Stimulated activated CD4-positive, alpha-beta T cell treated with anti-CD3 and anti-CD28 coated beads, Interleukin-2, amount 100 ng/mL, for 24 hours (primary cell): ENCODE measurements at regions not wholly inside any gene's neighbourhood (a gene's known extent, or its start where the extent isn't known, plus 50 kb on each side); places are given as distances from the start of the nearest gene placed in this dataset.
"Not testable (repeated sequence)": the region's sequence is repeated elsewhere in the genome, so short reads cannot be mapped to it uniquely, and the experiment has no call there.

Source experiments
- DNase-seq, 2 donors: peaks; one replicate each; pipeline ENCODE4 v3.0.0-alpha.2; 2020

GRCh38 chr5:29208024-29208423 is 1985.5 kb upstream of the CDH6 start:
- DNase-seq, result no peak

- DNase-seq, result no peak
These were observed 1990.4 kb upstream of the CDH6 start for GRCh38 chr5:29203049-29203448.

GRCh38 chr5:29197631-29198454 is 1995.6 kb upstream of the CDH6 start:
- DNase-seq, result no peak

- DNase-seq, result no peak
These were observed 1999.5 kb upstream of the CDH6 start for GRCh38 chr5:29193972-29194371.

GRCh38 chr5:29191269-29192048 is 2002.0 kb upstream of the CDH6 start:
- DNase-seq, result not testable (repeated sequence)

DNA sequence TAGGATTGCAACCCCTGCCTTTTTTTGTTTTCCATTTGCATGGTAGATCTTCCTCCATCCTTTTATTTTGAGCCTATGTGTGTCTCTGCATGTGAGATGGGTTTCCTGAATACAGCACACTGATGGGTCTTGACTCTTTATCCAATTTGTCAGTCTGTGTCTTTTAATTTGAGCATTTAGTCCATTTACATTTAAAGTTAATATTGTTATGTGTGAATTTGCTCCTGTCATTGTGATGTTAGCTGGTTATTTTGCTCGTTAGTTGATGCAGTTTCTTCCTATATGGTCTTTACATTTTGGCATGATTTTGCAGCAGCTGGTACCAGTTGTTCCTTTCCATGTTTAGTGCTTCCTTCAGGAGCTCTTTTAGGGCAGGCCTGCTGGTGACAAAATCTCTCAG is 2003.1 kb upstream of the CDH6 start:
- DNase-seq, result not testable (repeated sequence)

DNA sequence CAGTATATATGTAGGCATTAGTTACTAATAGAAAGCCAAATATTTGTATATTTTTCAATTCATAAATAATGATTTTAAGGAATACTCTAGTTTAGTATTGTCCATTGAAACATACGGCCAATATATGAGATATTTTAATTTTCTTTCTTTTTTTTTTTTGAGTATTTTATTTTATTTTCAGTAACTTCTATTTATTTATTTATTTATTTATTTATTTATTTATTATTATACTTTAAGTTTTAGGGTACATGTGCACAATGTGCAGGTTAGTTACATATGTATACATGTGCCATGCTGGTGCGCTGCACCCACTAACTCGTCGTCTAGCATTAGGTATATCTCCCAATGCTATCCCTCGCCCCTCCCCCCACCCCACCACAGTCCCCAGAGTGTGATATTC is 2007.1 kb upstream of the CDH6 start:
- DNase-seq, result not testable (repeated sequence)

GRCh38 chr5:29185558-29185957 is 2007.9 kb upstream of the CDH6 start:
- no peak for DNase-seq

DNA sequence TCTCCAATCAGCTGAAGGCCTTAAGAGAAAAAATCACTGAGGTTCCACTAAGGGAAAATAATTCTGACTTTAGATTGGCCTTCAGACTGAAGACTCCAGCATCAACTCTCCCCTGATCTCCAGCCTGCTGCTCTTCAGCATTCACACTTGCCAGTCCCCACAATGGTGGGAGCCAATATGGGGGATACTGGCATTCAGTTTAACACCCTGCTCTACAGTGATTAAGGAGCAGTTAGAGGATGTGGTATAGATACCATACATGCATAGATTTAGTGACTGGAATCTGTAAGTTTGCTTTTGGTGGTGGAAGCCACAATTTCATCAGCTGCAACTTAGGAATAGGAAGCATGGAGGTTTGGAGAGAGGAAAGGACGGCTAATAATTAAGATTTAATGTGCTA is 2017.7 kb upstream of the CDH6 start:
- no peak for DNase-seq

- no peak for DNase-seq
These were observed 2022.9 kb upstream of the CDH6 start for GRCh38 chr5:29170599-29170998.

DNA sequence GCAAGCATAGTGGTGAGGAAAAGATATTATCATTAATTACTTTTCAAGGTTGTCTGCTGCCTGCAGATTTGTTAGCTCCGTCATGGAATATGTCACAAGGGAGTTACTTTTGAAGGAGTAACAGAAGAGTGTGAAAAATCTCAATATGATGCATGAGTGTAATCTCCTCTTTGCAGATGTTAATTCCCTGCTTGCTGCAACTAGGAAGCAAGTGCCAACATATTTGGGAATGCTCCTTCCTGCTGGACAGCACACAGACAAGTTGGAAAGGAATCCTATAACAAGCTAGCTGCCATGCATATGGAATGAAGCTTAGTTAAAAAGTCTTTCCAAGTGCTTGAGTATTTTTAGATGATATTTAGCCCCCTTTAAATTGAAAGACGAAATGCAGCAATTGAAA is 2023.6 kb upstream of the CDH6 start:
- DNase-seq, result no peak

DNA sequence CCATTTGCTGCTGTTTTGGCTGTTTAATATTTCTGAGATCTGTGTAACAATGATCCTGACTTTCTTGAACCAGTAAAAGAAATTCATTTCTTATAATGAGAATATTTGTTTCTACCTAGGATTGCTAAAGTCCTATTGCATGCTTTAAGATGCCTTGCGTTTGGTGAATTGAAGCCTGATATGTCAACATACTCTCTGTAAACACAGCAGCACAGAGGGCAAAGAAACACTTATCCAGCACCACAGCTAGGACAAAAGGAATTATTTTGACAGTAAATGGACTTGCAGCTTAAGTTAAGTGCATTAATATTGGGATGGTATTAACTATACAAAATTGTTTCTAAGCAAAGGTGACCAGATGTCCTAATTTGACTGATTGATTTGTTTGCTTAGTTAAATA is 2031.2 kb upstream of the CDH6 start:
- DNase-seq, result no peak

DNA sequence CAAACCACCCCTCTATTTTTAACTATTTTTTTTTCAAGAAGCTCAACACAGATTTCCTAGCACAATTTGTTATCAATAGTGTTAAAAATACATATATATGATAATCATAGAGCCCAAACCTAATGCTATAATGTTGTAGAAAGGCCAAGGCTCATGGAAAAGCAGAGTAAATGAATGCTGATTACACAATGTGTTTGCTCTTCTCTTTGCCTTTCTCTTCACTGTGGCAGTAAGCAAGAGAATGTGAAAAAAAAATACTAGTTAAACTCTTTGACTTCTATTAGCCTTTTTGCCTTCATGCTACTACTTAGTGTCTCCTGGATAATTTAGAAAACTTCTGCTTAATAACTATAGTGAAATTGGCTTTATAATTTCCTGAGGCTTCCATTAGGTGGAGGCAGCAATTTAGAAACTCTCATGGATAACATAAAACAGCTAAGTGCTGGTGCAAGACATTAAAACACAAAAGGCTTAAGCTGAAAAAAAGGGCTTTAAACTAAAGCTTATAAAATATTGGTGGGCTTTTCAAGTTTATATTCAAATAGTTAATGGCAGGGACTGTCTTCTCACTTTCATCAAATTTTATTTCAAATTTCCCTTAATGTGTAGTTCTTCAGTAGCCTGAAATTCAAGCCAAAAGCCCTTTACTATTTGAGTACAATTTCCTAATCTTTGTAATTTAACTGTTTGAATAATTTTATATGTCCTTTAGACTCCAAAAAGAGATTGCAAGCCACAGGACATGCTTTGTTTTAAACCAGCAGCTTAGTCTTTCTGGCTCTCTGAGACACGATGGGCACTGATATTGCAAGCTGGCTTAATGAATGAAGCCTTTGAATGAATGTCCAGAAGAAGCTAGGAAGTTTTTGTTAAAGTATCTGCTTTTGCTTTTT is 2031.8 kb upstream of the CDH6 start:
- no peak for DNase-seq

- no peak for DNase-seq
These were observed 2035.5 kb upstream of the CDH6 start for GRCh38 chr5:29157975-29158374.

DNA sequence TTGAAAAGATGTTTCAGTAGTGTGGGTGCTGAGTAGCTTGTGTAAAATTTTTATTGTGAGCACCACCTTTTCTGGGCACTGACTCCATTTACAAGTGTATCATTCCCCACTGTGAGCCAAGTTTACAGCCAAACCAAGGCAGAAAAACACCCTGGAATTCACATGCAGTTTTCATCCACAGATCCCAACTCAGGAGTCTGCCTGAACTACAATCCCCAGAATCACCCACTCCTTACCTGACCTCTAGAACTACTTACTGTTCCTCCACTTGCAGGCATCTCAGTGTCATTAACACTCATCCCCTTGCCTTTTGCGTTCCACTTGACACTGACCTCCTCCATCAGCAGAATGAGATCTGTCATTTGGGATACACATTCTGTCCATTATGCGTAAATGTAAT is 2042.6 kb upstream of the CDH6 start:
- no peak for DNase-seq

DNA sequence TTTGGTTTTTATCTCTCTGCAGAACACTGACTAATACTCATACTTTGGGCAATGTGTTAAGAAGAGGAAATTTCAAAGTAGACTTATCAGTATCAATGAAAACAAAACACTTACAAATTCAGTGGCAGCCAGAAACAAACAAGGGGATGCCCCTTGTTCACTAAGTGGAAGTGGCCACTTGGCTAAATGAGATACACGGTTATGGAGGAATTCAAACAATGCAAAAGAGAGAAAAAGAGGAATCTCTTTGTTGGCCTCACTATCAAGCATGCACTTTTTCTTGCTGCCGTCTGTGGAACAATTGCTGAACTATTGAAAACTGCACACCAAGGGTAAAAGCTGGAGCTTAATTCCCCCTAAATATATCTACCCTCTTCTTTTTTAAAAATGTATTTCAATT is 2044.9 kb upstream of the CDH6 start:
- no peak for DNase-seq

GRCh38 chr5:29148073-29148472 is 2045.4 kb upstream of the CDH6 start:
- DNase-seq, result no peak

DNA sequence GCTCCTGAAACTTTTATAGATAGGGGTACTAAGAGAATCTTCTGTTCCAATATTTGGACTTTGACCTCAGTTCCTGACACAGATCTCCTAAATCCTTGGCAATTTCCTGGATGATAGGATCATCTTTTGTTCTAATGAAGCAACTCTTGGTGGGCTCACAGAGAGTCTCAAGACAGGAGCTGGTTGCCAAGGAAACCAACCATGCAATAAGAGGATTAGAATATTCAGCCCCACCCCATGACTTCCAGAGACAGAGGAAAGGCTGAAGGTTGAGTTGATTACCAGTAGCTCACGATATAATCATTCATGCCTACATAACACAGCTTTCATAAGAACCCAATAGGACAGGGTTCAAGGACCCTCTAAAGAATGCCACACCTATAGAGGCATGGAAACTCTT is 2050.2 kb upstream of the CDH6 start:
- no peak for DNase-seq

- DNase-seq, result no peak
These were observed 2059.1 kb upstream of the CDH6 start for GRCh38 chr5:29134418-29134817.

GRCh38 chr5:29131285-29131684 is 2062.2 kb upstream of the CDH6 start:
- no peak for DNase-seq

DNA sequence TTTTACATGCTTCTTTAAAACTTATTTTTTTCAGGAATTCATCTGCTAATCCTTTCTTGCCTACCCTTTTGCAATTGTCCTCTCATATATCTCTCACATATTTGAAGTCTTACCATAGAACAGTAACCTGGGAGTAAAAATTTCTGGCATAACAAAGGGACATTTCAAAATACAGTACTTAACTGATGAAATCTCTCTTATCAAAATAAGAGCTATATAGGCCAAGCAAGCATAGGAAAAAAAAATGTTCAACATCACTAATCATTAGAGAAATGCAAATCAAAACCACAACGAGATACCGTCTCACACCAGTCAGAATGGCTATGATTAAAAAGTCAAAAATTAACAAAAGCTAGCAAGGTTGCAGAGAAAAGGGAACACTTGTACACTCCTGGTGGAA is 2062.7 kb upstream of the CDH6 start:
- no peak for DNase-seq

DNA sequence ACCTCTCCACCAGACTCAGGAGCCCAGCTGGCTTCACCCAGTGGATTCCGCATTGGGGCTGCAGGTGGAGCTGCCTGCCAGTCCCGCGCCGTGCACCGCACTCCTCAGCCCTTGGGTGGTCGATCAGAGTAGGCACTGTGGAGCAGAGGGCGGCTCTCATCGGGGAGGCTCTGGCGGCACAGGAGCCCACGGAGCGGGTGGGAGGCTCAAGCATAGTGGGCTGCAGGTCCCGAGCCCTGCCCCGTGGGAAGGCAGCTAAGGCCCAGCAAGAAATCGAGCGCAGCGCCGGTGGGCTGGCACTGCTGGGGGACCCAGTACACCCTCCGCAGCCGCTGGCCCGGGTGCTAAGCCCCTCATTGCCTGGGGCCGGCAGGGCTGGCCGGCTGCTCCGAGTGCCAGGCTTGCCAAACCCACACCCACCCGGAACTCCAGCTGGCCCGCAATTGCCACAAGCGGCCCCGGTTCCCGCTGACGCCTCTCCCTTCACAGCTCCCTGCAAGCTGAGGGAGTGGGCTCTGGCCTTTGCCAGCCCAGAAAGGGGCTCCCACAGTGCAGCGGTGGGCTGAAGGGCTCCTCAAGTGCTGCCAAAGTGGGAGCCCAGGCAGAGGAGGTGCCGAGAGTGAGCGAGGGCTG is 2065.8 kb upstream of the CDH6 start:
- DNase-seq, result not testable (repeated sequence)

- not testable (repeated sequence) for DNase-seq
These were observed 2067.0 kb upstream of the CDH6 start for GRCh38 chr5:29126462-29126861.
